Uterus (tissue), 3 donors: ENCODE measurements at regions not wholly inside any gene's neighbourhood (a gene's known extent, or its start where the extent isn't known, plus 50 kb on each side); places are given as distances from the start of the nearest gene placed in this dataset.

Experiments used
- DNase-seq, 2 donors: peaks; one replicate each; pipeline ENCODE4 v3.0.0-alpha.2; 2019 to 2020
- H3K27ac ChIP-seq, 2 donors: fragments of 200-600 bp; sonication (generic); 1 replicate in 1 of 2; 2 replicates in 1 of 2; pipeline ENCODE4 v1.5.1; 2016 to 2018
- H3K27me3 ChIP-seq, 2 donors: fragments of 200-600 bp; sonication (generic); one replicate each; pipeline ENCODE4 v1.5.1; 2018 to 2019; ENCODE audit warnings: control low read depth in 1 of 2
- H3K36me3 ChIP-seq, 2 donors: fragments of 200-600 bp; sonication (generic); one replicate each; pipeline ENCODE4 v1.5.1; 2019; ENCODE audit warnings: control low read depth in 1 of 2
- H3K4me1 ChIP-seq, 2 donors: fragments of 200-600 bp; sonication (generic); one replicate each; pipeline ENCODE4 v1.5.1; 2018 to 2019; ENCODE audit warnings: control low read depth in 1 of 2
- H3K4me3 ChIP-seq, 2 donors: fragments of 200-600 bp; sonication (generic); 1 replicate in 1 of 2; 2 replicates in 1 of 2; pipeline ENCODE4 v1.5.1; 2018 to 2019; ENCODE audit warnings: mild to moderate bottlenecking in 1 of 2
- H3K9me3 ChIP-seq, 2 donors: fragments of 200-600 bp; sonication (generic); one replicate each; pipeline ENCODE4 v1.5.1; 2019; ENCODE audit warnings: control low read depth in 1 of 2
- POLR2A ChIP-seq, 2 donors: fragments of 450-650 bp; IDR thresholded peaks; one replicate each; pipeline ENCODE4 v1.6.1; 2016; ENCODE audit warnings: antibody characterized with exemption in 2 of 2, mild to moderate bottlenecking in 1 of 2, moderate library complexity in 1 of 2
- intact Hi-C: fragments of 100-400 bp; cut with DNase I; formaldehyde crosslinking; loops from one replicate; pipeline ENCODE4 v1.15.1; 2023; ENCODE audit warnings: low total_unique reads
- TF ChIP-seq, protein P1 (sequence below), 4 experiments: fragments of 200-600 bp in 2 of 4; fragments of 450-650 bp in 2 of 4; sonication (generic) in 2 of 4; IDR thresholded peaks; one replicate each; pipeline ENCODE4 v1.5.1; 2016 to 2019; ENCODE audit warnings: antibody characterized with exemption in 4 of 4, mild to moderate bottlenecking in 2 of 4, moderate library complexity in 1 of 4
- donor health status: DM: yes; HTN: yes; CAD: no.

DNA sequence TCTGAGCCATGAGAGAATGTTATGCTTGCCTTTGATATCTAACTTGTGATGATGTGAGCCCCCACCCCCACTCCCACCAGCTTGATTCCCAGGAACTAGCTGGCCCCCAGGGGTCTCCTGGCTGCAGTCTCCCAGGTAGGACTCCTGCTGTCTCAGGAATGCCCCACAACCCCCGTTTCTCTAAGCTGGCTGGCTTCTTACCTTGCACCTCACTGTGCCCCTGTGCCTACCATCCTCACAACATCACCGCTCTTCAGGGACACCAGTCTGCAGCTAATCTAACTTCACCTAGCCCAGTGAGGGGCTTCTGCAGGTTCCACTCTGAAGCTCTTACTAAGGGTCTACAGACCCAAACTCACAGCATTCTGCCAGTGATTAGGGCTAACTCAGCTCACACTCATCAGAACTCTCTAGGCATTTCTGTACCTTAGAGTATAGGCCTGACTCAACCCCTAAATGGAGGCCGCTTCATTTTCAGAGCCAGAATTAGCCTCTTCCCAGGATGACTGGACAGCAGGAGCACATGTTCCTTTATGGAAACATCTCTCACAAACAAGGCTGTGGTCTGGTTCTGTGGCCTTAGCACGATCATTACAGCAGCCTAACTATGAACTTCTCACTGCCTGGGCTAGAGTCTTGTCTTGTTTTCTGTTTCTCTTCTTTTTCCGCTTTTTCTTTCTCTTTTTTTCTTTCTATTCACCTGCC is 72.8 kb upstream of the IFNG-AS1 start:
- H3K27me3 ChIP-seq, result no peaks in the 10 kb centered on the region
- intact Hi-C loops, result no loop called here
- no peaks in the 10 kb centered on the region for H3K36me3 ChIP-seq
- H3K9me3 ChIP-seq, result no peaks in the 10 kb centered on the region
- TF ChIP-seq POLR2A (IDR thresholded peaks at IDR 0.05), result no peak
- no peak for DNase-seq
- H3K4me3 ChIP-seq, result no peak overlapping the region
- H3K27ac ChIP-seq, result no peak overlapping the region
- H3K4me1 ChIP-seq, result peaks cover 0 to 3% of the 10 kb centered on the region in 2 donors

DNA sequence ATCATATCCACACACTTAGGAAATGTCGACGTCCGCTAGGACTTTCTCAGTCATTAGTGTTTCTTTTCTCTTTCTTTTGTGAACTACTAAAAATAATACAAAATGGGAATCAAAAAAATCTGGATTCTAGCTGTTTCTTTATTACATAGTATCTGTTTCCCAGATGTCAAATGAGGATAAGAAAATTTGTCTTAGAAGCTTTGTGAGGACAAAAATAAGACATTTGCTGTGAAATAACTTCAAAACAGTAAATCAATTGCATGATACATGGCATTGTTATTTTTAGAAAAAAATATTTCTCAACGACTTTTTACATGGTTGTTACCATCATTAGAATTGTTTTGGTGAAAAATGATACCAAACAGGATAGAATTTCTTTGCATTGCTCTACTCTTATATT is 71.4 kb upstream of the IFNG-AS1 start:
- no peak for DNase-seq
- no peak overlapping the region for H3K4me3 ChIP-seq
- no peak overlapping the region for H3K27ac ChIP-seq
- peaks cover 0 to 3% of the 10 kb centered on the region in 2 donors for H3K4me1 ChIP-seq
- H3K36me3 ChIP-seq, result no peaks in the 10 kb centered on the region
- no peak for TF ChIP-seq POLR2A (IDR thresholded peaks at IDR 0.05)
- no peaks in the 10 kb centered on the region for H3K9me3 ChIP-seq
- no peaks in the 10 kb centered on the region for H3K27me3 ChIP-seq
- intact Hi-C loops, result no loop called here

GRCh38 chr12:67918441-67918840 is 70.8 kb upstream of the IFNG-AS1 start:
- intact Hi-C loops, result no loop called here
- TF ChIP-seq POLR2A (IDR thresholded peaks at IDR 0.05), result no peak
- TF ChIP-seq, protein P1, sequence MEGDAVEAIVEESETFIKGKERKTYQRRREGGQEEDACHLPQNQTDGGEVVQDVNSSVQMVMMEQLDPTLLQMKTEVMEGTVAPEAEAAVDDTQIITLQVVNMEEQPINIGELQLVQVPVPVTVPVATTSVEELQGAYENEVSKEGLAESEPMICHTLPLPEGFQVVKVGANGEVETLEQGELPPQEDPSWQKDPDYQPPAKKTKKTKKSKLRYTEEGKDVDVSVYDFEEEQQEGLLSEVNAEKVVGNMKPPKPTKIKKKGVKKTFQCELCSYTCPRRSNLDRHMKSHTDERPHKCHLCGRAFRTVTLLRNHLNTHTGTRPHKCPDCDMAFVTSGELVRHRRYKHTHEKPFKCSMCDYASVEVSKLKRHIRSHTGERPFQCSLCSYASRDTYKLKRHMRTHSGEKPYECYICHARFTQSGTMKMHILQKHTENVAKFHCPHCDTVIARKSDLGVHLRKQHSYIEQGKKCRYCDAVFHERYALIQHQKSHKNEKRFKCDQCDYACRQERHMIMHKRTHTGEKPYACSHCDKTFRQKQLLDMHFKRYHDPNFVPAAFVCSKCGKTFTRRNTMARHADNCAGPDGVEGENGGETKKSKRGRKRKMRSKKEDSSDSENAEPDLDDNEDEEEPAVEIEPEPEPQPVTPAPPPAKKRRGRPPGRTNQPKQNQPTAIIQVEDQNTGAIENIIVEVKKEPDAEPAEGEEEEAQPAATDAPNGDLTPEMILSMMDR (IDR thresholded peaks at IDR 0.05), result no peak
- H3K36me3 ChIP-seq, result no peaks in the 10 kb centered on the region
- DNase-seq, result no peak
- no peak overlapping the region for H3K4me3 ChIP-seq
- no peaks in the 10 kb centered on the region for H3K9me3 ChIP-seq
- no peaks in the 10 kb centered on the region for H3K27me3 ChIP-seq
- peaks cover 0 to 3% of the 10 kb centered on the region in 2 donors for H3K4me1 ChIP-seq
- H3K27ac ChIP-seq, result no peak overlapping the region

- Histone ChIP-seq H3K27me3 (no peaks in the 10 kb centered on the region), H3K9me3 (no peaks in the 10 kb centered on the region), H3K4me1 (peaks cover 0 to 3% of the 10 kb centered on the region in 2 donors), H3K4me3 (no peak overlapping the region), H3K36me3 (no peaks in the 10 kb centered on the region), H3K27ac (no peak overlapping the region)
- intact Hi-C loops, result no loop called here
- no peak for DNase-seq
- TF ChIP-seq POLR2A (IDR thresholded peaks at IDR 0.05), result no peak
- TF ChIP-seq, protein P1 (IDR thresholded peaks at IDR 0.05), result no peak
Measured at GRCh38 chr12:67919406-67919805, 69.8 kb upstream of the IFNG-AS1 start.

GRCh38 chr12:67920413-67920812 is 68.8 kb upstream of the IFNG-AS1 start:
- H3K4me3 ChIP-seq, result no peak overlapping the region
- TF ChIP-seq, protein P1 (IDR thresholded peaks at IDR 0.05), result no peak
- TF ChIP-seq POLR2A (IDR thresholded peaks at IDR 0.05), result no peak
- DNase-seq, result no peak
- H3K9me3 ChIP-seq, result no peaks in the 10 kb centered on the region
- H3K27me3 ChIP-seq, result no peaks in the 10 kb centered on the region
- no peak overlapping the region for H3K27ac ChIP-seq
- peaks cover 0 to 3% of the 10 kb centered on the region in 2 donors for H3K4me1 ChIP-seq
- intact Hi-C loops, result no loop called here
- no peaks in the 10 kb centered on the region for H3K36me3 ChIP-seq

GRCh38 chr12:67921286-67921685 is 68.0 kb upstream of the IFNG-AS1 start:
- Histone ChIP-seq H3K36me3 (no peaks in the 10 kb centered on the region), H3K9me3 (no peaks in the 10 kb centered on the region), H3K27me3 (no peaks in the 10 kb centered on the region), H3K4me1 (peaks cover 0 to 3% of the 10 kb centered on the region in 2 donors), H3K27ac (no peak overlapping the region), H3K4me3 (no peak overlapping the region)
- TF ChIP-seq, protein P1 (IDR thresholded peaks at IDR 0.05), result no peak
- TF ChIP-seq POLR2A (IDR thresholded peaks at IDR 0.05), result no peak
- no peak for DNase-seq
- intact Hi-C loops, result no loop called here
